ENCODE measurements at regions not wholly inside any gene's neighbourhood (a gene's known extent, or its start where the extent isn't known, plus 50 kb on each side); places are given as distances from the start of the nearest gene placed in this dataset.

GRCh38 chr2:37858725-37859267 lies 66.3 kb upstream of the RMDN2 start:
- Histone ChIP-seq H3K9me3 (no peaks in the 10 kb centered on the region), H3K27ac (no peak overlapping the region), H3K4me3 (no peak overlapping the region), H3K4me1 (no peaks in the 10 kb centered on the region), H3K4me2 (no peak overlapping the region)
- FAIRE-seq (no peak), DNase-seq (ENCODE audit: low read depth in 1 of 2, low spot score in 1 of 2) (no peak), ATAC-seq (peak in 1 of 2 experiments; percentile 16; a peak in 1 of 6 replicates)
- ChIA-PET CTCF (interaction anchor here (0.6 to 7.1 kb wide), 5 partner anchors 18 to 444 kb away, joined by 3 to 46 read pairs (median 3); no protein-coding TSS in a partner anchor), POLR2A (no interaction called here)
- TF ChIP-seq MYC (IDR thresholded peaks at IDR 0.05; ENCODE audit: borderline replicate concordance, low read length) (no peak), HES2 (IDR thresholded peaks at IDR 0.05) (no peak), MAX (IDR thresholded peaks at IDR 0.05) (no peak), CBX8 (IDR thresholded peaks at IDR 0.05) (no peak), JUN (IDR thresholded peaks at IDR 0.05) (no peak), SMC3 (IDR thresholded peaks at IDR 0.05) (no peak), CEBPB (IDR thresholded peaks at IDR 0.05) (no peak), MAZ (IDR thresholded peaks at IDR 0.05; ENCODE audit: borderline replicate concordance, low read depth, low read length) (no peak), POLR2A (IDR thresholded peaks at IDR 0.05; ENCODE audit: low read length) (no peak), BHLHE40 (IDR thresholded peaks at IDR 0.05; ENCODE audit: low read depth, low read length) (no peak)
- TF ChIP-seq, protein P1, sequence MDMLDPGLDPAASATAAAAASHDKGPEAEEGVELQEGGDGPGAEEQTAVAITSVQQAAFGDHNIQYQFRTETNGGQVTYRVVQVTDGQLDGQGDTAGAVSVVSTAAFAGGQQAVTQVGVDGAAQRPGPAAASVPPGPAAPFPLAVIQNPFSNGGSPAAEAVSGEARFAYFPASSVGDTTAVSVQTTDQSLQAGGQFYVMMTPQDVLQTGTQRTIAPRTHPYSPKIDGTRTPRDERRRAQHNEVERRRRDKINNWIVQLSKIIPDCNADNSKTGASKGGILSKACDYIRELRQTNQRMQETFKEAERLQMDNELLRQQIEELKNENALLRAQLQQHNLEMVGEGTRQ (IDR thresholded peaks at IDR 0.05) = no peak
- 57% methylated on average over 5 of the region's 5 CpGs for WGBS (ENCODE audit: missing lambda C conversion rate)

GRCh38 chr2:37862620-37863019 lies 62.5 kb upstream of the RMDN2 start:
- ATAC-seq (no peak), DNase-seq (ENCODE audit: low read depth in 1 of 2, low spot score in 1 of 2) (no peak), FAIRE-seq (no peak)
- Histone ChIP-seq H3K9me3 (no peaks in the 10 kb centered on the region), H3K4me3 (no peak overlapping the region), H3K4me1 (no peaks in the 10 kb centered on the region), H3K4me2 (no peak overlapping the region), H3K27ac (no peak overlapping the region)
- WGBS (ENCODE audit: missing lambda C conversion rate) = 38% methylated on average over 5 of the region's 5 CpGs
- TF ChIP-seq HEYL (CRISPR knock-in tag; IDR thresholded peaks at IDR 0.05) = no peak
- TF ChIP-seq CBX8 (IDR thresholded peaks at IDR 0.05) = no peak
- TF ChIP-seq MYC (IDR thresholded peaks at IDR 0.05; ENCODE audit: borderline replicate concordance, low read length) = no peak
- TF ChIP-seq, protein P2, sequence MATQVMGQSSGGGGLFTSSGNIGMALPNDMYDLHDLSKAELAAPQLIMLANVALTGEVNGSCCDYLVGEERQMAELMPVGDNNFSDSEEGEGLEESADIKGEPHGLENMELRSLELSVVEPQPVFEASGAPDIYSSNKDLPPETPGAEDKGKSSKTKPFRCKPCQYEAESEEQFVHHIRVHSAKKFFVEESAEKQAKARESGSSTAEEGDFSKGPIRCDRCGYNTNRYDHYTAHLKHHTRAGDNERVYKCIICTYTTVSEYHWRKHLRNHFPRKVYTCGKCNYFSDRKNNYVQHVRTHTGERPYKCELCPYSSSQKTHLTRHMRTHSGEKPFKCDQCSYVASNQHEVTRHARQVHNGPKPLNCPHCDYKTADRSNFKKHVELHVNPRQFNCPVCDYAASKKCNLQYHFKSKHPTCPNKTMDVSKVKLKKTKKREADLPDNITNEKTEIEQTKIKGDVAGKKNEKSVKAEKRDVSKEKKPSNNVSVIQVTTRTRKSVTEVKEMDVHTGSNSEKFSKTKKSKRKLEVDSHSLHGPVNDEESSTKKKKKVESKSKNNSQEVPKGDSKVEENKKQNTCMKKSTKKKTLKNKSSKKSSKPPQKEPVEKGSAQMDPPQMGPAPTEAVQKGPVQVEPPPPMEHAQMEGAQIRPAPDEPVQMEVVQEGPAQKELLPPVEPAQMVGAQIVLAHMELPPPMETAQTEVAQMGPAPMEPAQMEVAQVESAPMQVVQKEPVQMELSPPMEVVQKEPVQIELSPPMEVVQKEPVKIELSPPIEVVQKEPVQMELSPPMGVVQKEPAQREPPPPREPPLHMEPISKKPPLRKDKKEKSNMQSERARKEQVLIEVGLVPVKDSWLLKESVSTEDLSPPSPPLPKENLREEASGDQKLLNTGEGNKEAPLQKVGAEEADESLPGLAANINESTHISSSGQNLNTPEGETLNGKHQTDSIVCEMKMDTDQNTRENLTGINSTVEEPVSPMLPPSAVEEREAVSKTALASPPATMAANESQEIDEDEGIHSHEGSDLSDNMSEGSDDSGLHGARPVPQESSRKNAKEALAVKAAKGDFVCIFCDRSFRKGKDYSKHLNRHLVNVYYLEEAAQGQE (IDR thresholded peaks at IDR 0.05) = no peak
- TF ChIP-seq HDAC2 (IDR thresholded peaks at IDR 0.05) = no peak
- CTCF ChIA-PET = interaction anchor here (0.6 to 2.5 kb wide), 5 partner anchors 15 to 1318 kb away, joined by 4 to 17 read pairs (median 6); no protein-coding TSS in a partner anchor
- POLR2A ChIA-PET = no interaction called here

GRCh38 chr2:37864217-37864616 lies 60.9 kb upstream of the RMDN2 start:
- POLR2A ChIA-PET = no interaction called here
- Histone ChIP-seq H3K9me3 (no peaks in the 10 kb centered on the region), H3K4me2 (no peak overlapping the region), H3K4me1 (no peaks in the 10 kb centered on the region), H3K4me3 (no peak overlapping the region), H3K27ac (no peak overlapping the region)
- CTCF ChIA-PET = interaction anchor here (1.3 to 2.7 kb wide), 5 partner anchors 13 to 468 kb away, joined by 6 to 20 read pairs (median 12); no protein-coding TSS in a partner anchor
- FAIRE-seq = no peak
- WGBS (ENCODE audit: missing lambda C conversion rate) = 55% methylated on average over 2 of the region's 2 CpGs
- TF ChIP-seq ELK1 (IDR thresholded peaks at IDR 0.05; ENCODE audit: low read depth, low read length) (no peak), ATOH8 (CRISPR knock-in tag; IDR thresholded peaks at IDR 0.05; ENCODE audit: low read depth) (no peak), NFE2L2 (conservative IDR thresholded peaks at IDR 0.05; ENCODE audit: low read length) (no peak), HOXB5 (CRISPR knock-in tag; IDR thresholded peaks at IDR 0.05) (no peak), RCOR1 (IDR thresholded peaks at IDR 0.05; ENCODE audit: low read depth, low read length) (no peak), SREBF2 (IDR thresholded peaks at IDR 0.05) (no peak)
- DNase-seq (ENCODE audit: low read depth in 1 of 2, low spot score in 1 of 2) = no peak
- ATAC-seq = no peak

All from A549 (cell line).